ENCODE measurements at regions not wholly inside any gene's neighbourhood (a gene's known extent, or its start where the extent isn't known, plus 50 kb on each side); places are given as distances from the start of the nearest gene placed in this dataset.

DNA sequence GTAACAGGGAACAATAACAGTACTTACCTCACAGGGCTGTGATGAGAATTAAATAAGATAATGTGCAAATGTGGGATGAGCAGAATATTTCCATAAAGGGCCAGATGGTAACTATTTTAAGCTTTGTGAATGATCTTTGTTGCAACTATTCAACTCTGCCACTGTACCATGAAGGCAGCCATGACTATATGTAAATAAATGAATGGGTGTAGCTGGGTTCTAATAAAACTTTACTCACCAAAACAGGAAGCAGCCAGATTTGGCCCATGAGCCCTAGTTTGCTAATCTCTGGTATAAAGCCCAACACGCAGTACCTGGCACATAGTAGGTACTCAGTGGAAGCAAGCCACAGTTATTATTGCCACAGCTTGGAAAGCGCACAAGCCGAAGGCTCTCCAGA is 362.7 kb upstream of the PROK2 start:
- Histone ChIP-seq H3K27me3 (ENCODE audit: control insufficient read depth, insufficient read depth, low read length) (no peaks in the 10 kb centered on the region), H3K36me3 (ENCODE audit: control insufficient read depth, insufficient read depth, low read length) (no peaks in the 10 kb centered on the region), H3K4me3 (ENCODE audit: low read depth, low read length) (no peak overlapping the region)
- DNase-seq (ENCODE audit: low read depth): no peak
- TF ChIP-seq, protein P1, sequence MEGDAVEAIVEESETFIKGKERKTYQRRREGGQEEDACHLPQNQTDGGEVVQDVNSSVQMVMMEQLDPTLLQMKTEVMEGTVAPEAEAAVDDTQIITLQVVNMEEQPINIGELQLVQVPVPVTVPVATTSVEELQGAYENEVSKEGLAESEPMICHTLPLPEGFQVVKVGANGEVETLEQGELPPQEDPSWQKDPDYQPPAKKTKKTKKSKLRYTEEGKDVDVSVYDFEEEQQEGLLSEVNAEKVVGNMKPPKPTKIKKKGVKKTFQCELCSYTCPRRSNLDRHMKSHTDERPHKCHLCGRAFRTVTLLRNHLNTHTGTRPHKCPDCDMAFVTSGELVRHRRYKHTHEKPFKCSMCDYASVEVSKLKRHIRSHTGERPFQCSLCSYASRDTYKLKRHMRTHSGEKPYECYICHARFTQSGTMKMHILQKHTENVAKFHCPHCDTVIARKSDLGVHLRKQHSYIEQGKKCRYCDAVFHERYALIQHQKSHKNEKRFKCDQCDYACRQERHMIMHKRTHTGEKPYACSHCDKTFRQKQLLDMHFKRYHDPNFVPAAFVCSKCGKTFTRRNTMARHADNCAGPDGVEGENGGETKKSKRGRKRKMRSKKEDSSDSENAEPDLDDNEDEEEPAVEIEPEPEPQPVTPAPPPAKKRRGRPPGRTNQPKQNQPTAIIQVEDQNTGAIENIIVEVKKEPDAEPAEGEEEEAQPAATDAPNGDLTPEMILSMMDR (IDR thresholded peaks at IDR 0.05; ENCODE audit: insufficient read depth, low read length, poor library complexity, severe bottlenecking): no peak

DNA sequence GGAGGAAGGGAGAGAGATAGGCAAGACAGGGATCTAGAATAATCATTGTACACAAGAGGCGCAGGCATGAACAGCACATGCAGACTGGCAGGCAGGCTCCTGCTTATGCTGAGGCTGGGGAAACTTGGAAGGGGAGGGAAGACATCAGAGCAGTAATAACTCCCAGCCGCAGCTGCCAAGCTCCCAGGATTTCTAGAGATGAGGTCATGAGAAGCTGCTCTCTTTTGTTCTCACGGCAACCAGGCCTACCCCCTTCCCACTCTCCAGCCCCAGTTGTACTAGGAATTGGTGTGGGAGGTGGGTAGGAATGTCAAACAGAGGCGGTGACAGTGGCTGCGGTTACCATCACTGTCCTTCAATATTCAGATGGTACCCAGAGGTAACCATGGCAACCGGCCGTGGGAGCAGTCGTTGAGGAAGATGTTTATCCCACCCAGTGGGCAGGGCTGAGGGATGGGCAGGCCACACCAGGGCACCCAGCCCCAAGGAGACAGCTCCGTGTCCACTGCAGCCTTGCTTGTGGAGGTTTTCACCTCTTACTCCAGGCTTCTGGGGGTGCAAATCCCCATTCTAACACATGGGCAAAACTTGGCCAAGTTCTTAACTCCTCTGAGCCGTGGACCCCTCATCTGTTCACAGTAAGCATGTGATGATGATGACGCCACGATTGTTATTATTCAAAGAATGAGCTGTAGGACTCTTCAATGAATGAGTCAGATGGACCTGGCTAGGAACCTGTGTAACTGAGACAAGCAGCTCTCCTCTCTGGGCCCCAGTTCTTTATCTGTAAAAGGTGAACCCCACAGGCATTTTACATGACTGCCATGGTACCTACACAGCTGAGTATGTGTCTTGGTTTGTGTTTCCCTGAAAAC is 360.8 kb upstream of the PROK2 start:
- no peak for DNase-seq (ENCODE audit: low read depth)
- TF ChIP-seq, protein P1 (IDR thresholded peaks at IDR 0.05; ENCODE audit: insufficient read depth, low read length, poor library complexity, severe bottlenecking): no peak
- Histone ChIP-seq H3K36me3 (ENCODE audit: control insufficient read depth, insufficient read depth, low read length) (no peaks in the 10 kb centered on the region), H3K4me3 (ENCODE audit: low read depth, low read length) (no peak overlapping the region), H3K27me3 (ENCODE audit: control insufficient read depth, insufficient read depth, low read length) (no peaks in the 10 kb centered on the region)

GRCh38 chr3:72144773-72145505 is 360.0 kb upstream of the PROK2 start:
- Histone ChIP-seq H3K4me3 (ENCODE audit: low read depth, low read length) (no peak overlapping the region), H3K36me3 (ENCODE audit: control insufficient read depth, insufficient read depth, low read length) (no peaks in the 10 kb centered on the region), H3K27me3 (ENCODE audit: control insufficient read depth, insufficient read depth, low read length) (no peaks in the 10 kb centered on the region)
- no peak for DNase-seq (ENCODE audit: low read depth)
- TF ChIP-seq, protein P1 (IDR thresholded peaks at IDR 0.05; ENCODE audit: insufficient read depth, low read length, poor library complexity, severe bottlenecking): no peak

DNA sequence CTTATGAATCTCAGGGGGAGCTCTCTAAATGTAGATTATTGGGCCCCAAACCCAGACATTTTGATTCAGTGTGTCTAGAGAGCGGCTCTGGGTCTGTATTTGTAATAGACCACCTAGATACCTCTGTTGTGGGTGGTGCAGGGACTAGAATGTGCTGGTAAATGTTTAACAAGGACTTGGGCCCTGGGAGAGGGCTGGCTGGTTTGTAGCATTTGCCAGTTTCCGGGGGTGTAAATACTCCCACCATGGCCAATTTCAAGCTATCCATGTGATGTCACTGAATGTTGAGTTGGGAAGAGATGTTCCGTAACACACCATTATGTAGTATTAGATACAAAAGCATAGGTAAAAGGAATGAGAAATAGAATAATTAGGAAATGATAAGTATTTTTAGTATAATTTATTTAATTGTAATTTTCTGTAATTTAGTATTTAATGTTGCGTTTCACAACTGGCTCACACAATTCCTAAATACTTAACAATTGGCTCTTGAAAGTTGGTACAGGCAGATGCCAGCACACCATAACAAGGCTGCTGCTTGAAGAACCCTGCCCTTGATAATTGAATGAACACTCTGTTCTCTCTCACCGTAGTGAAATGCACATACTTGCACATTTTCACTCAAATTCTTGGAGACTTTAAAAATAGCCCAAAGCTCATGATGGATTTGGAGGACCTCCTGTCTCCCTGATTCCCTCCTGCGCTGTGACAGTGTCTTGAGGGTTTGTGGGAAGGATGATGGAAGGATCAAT is 359.2 kb upstream of the PROK2 start:
- no peak for DNase-seq (ENCODE audit: low read depth)
- TF ChIP-seq, protein P1 (IDR thresholded peaks at IDR 0.05; ENCODE audit: insufficient read depth, low read length, poor library complexity, severe bottlenecking): no peak

GRCh38 chr3:72143322-72143721 is 358.4 kb upstream of the PROK2 start:
- TF ChIP-seq, protein P1 (IDR thresholded peaks at IDR 0.05; ENCODE audit: insufficient read depth, low read length, poor library complexity, severe bottlenecking): no peak

More for the DNA sequence above, 359.2 kb upstream of the PROK2 start:
- no peak overlapping the region for H3K4me3 ChIP-seq (ENCODE audit: low read depth, low read length)
- no peaks in the 10 kb centered on the region for H3K27me3 ChIP-seq (ENCODE audit: control insufficient read depth, insufficient read depth, low read length)
- H3K36me3 ChIP-seq (ENCODE audit: control insufficient read depth, insufficient read depth, low read length): no peaks in the 10 kb centered on the region

More at GRCh38 chr3:72143322-72143721, 358.4 kb upstream of the PROK2 start:
- H3K4me3 ChIP-seq (ENCODE audit: low read depth, low read length): no peak overlapping the region
- H3K27me3 ChIP-seq (ENCODE audit: control insufficient read depth, insufficient read depth, low read length): no peaks in the 10 kb centered on the region
- H3K36me3 ChIP-seq (ENCODE audit: control insufficient read depth, insufficient read depth, low read length): no peaks in the 10 kb centered on the region
- DNase-seq (ENCODE audit: low read depth): no peak

All from kidney epithelial cell (primary cell).